CD4-positive, alpha-beta T cell (primary cell): ENCODE measurements at regions not wholly inside any gene's neighbourhood (a gene's known extent, or its start where the extent isn't known, plus 50 kb on each side); places are given as distances from the start of the nearest gene placed in this dataset.

Source experiments
- ATAC-seq: fragments of 200-7000 bp; cut with Tn5 transposase; one replicate; pipeline ENCODE4 v1.10.0; 2022; ENCODE audit warnings: mild to moderate bottlenecking; ENCODE audit not compliant: poor library complexity
- CTCF ChIA-PET: fragments of 350-600 bp; sonication (Branson Sonifier 250); formaldehyde crosslinking; loops from one replicate; lab custom pipeline; 2021; ENCODE audit warnings: antibody characterized with exemption, inconsistent platforms; lab: Charles Lee
- POLR2A ChIA-PET: fragments of 350-600 bp; sonication (Branson Sonifier 250); formaldehyde crosslinking; loops from one replicate; lab custom pipeline; 2021; ENCODE audit warnings: antibody characterized with exemption, inconsistent platforms; lab: Charles Lee
- DNase-seq, 14 experiments: peaks; one replicate each; pipeline ENCODE4 v3.0.0-alpha.2; 2013 to 2020; ENCODE audit warnings: mixed read lengths in 2 of 14
- H3K27ac ChIP-seq, 2 donors: one replicate each; pipeline versions ENCODE4 v1.5.1 to v1.7.0; 2013; ENCODE audit warnings: low read length in 2 of 2, low read depth in 1 of 2, mild to moderate bottlenecking in 1 of 2
- H3K27me3 ChIP-seq, 2 experiments: 1 replicate in 1 of 2; 2 replicates in 1 of 2; pipeline versions ENCODE4 v1.6.1 to v1.7.0; 2013; ENCODE audit warnings: low read length in 2 of 2, control low read depth in 1 of 2, mild to moderate bottlenecking in 1 of 2, moderate library complexity in 1 of 2; ENCODE audit not compliant: insufficient read depth in 2 of 2, control insufficient read depth in 1 of 2
- H3K36me3 ChIP-seq: one replicate; pipeline ENCODE4 v1.6.1; 2013; ENCODE audit warnings: low read length, control low read depth; ENCODE audit not compliant: insufficient read depth
- H3K4me1 ChIP-seq: one replicate; pipeline ENCODE4 v1.6.1; 2013; ENCODE audit warnings: low read length, control low read depth; ENCODE audit not compliant: insufficient read depth
- H3K4me3 ChIP-seq: one replicate; pipeline ENCODE4 v1.5.1; 2013; ENCODE audit warnings: mild to moderate bottlenecking, low read length, moderate library complexity
- H3K9me3 ChIP-seq, 2 experiments: 1 replicate in 1 of 2; 2 replicates in 1 of 2; pipeline versions ENCODE4 v1.6.1 to v1.7.0; 2013; ENCODE audit warnings: low read length in 2 of 2, mild to moderate bottlenecking in 2 of 2, control low read depth in 1 of 2, moderate library complexity in 1 of 2; ENCODE audit not compliant: control insufficient read depth in 1 of 2, insufficient read depth in 1 of 2
- H3K27ac Mint-ChIP-seq: one replicate; pipeline ENCODE4 v1.8.0; 2020; ENCODE audit warnings: mixed read lengths
- H3K27me3 Mint-ChIP-seq: one replicate; pipeline ENCODE4 v1.8.0; 2021; ENCODE audit warnings: mixed read lengths
- H3K36me3 Mint-ChIP-seq: one replicate; pipeline ENCODE4 v1.8.0; 2021; ENCODE audit warnings: low read depth, mixed read lengths
- H3K4me1 Mint-ChIP-seq: one replicate; pipeline ENCODE4 v1.8.0; 2021; ENCODE audit warnings: low read depth, mixed read lengths
- H3K4me3 Mint-ChIP-seq: one replicate; pipeline ENCODE4 v1.8.0; 2020; ENCODE audit warnings: mild to moderate bottlenecking, mixed read lengths
- H3K9me3 Mint-ChIP-seq: one replicate; pipeline ENCODE4 v1.8.0; 2020; ENCODE audit warnings: mixed read lengths
- intact Hi-C, 2 experiments: fragments of 100-400 bp; cut with DNase I in 1 of 2; cut with micrococcal nuclease in 1 of 2; formaldehyde crosslinking; loops; one replicate each; pipeline versions ENCODE4 v1.15.1 to v1.9.0; 2023 to 2025; cut with DNase I, micrococcal nuclease
- TF ChIP-seq, protein P1 (sequence below): fragments of 200-600 bp; IDR thresholded peaks from one replicate; pipeline ENCODE4 v1.8.0; 2022; ENCODE audit warnings: antibody characterized with exemption, mild to moderate bottlenecking

DNA sequence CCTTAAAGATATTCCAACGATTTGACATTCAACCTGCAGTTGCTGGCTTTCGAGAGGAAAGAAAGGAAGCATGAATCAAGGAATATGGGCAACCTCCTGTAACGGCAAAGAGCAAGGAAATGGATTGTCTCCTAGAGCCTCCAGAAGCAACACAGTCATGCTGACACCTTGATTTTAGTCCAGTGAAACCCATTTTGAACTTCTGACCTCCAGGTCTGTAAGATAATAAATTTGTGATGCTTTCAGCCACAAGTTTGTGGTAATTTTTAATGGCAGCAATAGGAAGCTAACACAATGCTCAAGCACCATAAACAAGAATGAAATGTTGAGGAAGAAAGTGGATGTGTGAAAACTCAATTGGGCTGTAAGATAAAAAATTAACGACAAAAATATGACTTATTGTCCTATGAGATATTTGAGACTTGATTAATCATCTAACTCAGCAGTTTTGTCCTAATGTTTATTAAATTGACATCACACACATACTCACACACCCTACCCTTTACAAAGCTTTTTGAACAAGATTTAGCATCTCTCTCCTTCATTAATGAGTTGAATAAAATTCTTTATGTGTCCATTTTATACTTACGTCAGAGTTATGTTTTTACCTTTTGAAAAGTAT, 857.2 kb upstream of the INTU start:
- ChIA-PET CTCF (no interaction called here), POLR2A (no interaction called here)
- H3K4me1 ChIP-seq = no peaks in the 10 kb centered on the region
- H3K4me3 ChIP-seq = no peak overlapping the region
- ATAC-seq (no peak), DNase-seq (no peak)
- no peaks in the 10 kb centered on the region for H3K36me3 ChIP-seq
- H3K9me3 ChIP-seq = peaks cover 0 to 18% of the 10 kb centered on the region in 2 experiments
- Mint-ChIP-seq H3K4me3 (no peak overlapping the region), H3K4me1 (no peaks in the 10 kb centered on the region), H3K27me3 (no peaks in the 10 kb centered on the region), H3K9me3 (peaks cover 3% of the 10 kb centered on the region), H3K36me3 (no peaks in the 10 kb centered on the region), H3K27ac (no peak overlapping the region)
- no peaks in the 10 kb centered on the region for H3K27me3 ChIP-seq
- intact Hi-C loops = no loop called here
- TF ChIP-seq, protein P1, sequence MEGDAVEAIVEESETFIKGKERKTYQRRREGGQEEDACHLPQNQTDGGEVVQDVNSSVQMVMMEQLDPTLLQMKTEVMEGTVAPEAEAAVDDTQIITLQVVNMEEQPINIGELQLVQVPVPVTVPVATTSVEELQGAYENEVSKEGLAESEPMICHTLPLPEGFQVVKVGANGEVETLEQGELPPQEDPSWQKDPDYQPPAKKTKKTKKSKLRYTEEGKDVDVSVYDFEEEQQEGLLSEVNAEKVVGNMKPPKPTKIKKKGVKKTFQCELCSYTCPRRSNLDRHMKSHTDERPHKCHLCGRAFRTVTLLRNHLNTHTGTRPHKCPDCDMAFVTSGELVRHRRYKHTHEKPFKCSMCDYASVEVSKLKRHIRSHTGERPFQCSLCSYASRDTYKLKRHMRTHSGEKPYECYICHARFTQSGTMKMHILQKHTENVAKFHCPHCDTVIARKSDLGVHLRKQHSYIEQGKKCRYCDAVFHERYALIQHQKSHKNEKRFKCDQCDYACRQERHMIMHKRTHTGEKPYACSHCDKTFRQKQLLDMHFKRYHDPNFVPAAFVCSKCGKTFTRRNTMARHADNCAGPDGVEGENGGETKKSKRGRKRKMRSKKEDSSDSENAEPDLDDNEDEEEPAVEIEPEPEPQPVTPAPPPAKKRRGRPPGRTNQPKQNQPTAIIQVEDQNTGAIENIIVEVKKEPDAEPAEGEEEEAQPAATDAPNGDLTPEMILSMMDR = no peak
- H3K27ac ChIP-seq = no peak overlapping the region

DNA sequence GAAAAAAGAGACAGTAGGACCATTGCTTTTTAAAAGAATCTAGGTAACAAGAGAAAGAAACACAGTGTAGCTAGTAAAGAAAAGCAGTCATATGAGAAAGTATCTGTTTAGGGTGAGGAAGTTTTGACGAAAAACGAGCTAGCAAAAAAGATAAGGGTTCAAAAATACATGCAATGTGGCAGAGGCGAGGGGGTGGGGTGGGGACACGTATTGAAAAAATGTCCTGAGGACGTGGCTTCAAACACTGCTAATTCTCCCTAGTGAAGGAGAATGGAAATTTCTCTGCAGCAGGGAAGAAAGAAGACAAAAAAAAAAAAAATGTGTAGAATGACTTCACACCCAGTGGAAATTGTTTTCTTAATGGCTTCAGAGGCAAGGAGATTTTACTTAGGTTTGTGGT, 856.4 kb upstream of the INTU start:
- POLR2A ChIA-PET = no interaction called here

GRCh38 chr4:126777649-126778048, 855.1 kb upstream of the INTU start:
- Histone ChIP-seq H3K36me3 (no peaks in the 10 kb centered on the region), H3K4me1 (no peaks in the 10 kb centered on the region), H3K9me3 (peaks cover 0 to 10% of the 10 kb centered on the region in 2 experiments), H3K27me3 (no peaks in the 10 kb centered on the region), H3K27ac (no peak overlapping the region), H3K4me3 (no peak overlapping the region)
- ChIA-PET POLR2A (no interaction called here), CTCF (no interaction called here)
- intact Hi-C loops = no loop called here
- H3K27me3 Mint-ChIP-seq = no peaks in the 10 kb centered on the region
- no peaks in the 10 kb centered on the region for H3K36me3 Mint-ChIP-seq
- DNase-seq (no peak), ATAC-seq (no peak)
- no peak overlapping the region for H3K4me3 Mint-ChIP-seq
- TF ChIP-seq, protein P1 = no peak
- H3K27ac Mint-ChIP-seq = no peak overlapping the region
- H3K9me3 Mint-ChIP-seq = peaks cover 3% of the 10 kb centered on the region
- H3K4me1 Mint-ChIP-seq = no peaks in the 10 kb centered on the region

More for the DNA sequence above, 856.4 kb upstream of the INTU start:
- H3K9me3 ChIP-seq = peaks cover 0 to 11% of the 10 kb centered on the region in 2 experiments
- no peak overlapping the region for H3K27ac ChIP-seq
- intact Hi-C loops = no loop called here
- Mint-ChIP-seq H3K4me3 (no peak overlapping the region), H3K27me3 (no peaks in the 10 kb centered on the region), H3K4me1 (no peaks in the 10 kb centered on the region), H3K9me3 (peaks cover 3% of the 10 kb centered on the region), H3K36me3 (no peaks in the 10 kb centered on the region), H3K27ac (no peak overlapping the region)
- H3K36me3 ChIP-seq = no peaks in the 10 kb centered on the region
- TF ChIP-seq, protein P1 = no peak
- CTCF ChIA-PET = no interaction called here
- H3K27me3 ChIP-seq = no peaks in the 10 kb centered on the region
- H3K4me1 ChIP-seq = no peaks in the 10 kb centered on the region
- no peak for DNase-seq
- H3K4me3 ChIP-seq = no peak overlapping the region
- no peak for ATAC-seq
